ENCODE measurements at regions not wholly inside any gene's neighbourhood (a gene's known extent, or its start where the extent isn't known, plus 50 kb on each side); places are given as distances from the start of the nearest gene placed in this dataset.

DNA sequence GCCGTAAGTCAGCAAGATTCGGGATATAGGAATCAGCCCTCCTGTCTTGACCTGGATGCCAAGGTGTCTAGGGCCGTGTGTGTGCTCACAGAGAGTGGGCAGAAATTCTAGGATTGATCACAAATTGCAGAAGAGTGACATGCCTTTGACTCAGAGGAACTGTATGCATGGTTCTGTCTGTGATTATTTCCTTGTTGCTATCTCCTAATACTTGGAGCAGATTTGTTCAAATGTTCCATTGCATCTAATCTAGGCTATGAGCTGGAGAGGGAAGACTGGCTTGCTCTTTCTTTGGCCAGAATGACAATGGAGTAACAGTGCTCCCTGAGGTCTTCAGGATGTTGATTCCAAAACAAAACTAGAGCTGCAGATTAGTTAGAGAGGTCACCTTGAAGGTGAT is 115.0 kb downstream of the EN1 start:
- no peak overlapping the region for H3K4me3 ChIP-seq (ENCODE audit: low read length in 2 of 2)
- H3K4ac ChIP-seq (ENCODE audit: low read length), result no peak overlapping the region
- H3K23ac ChIP-seq (ENCODE audit: low read depth, low read length, poor library complexity), result no peak overlapping the region
- no peak overlapping the region for H2BK12ac ChIP-seq (ENCODE audit: low read length)
- no CpG with 5 or more reads among the region's 3 CpGs for WGBS, 2 donors (ENCODE audit: extremely low coverage in 2 of 2, insufficient read length in 2 of 2, insufficient replicate concordance in 1 of 2)
- no peaks in the 10 kb centered on the region for H3K36me3 ChIP-seq (replicated peaks in 1 of 2; ENCODE audit: control insufficient read depth in 2 of 2, insufficient read depth in 2 of 2, low read length in 2 of 2)
- no peak overlapping the region for H3K9ac ChIP-seq (ENCODE audit: low read depth, low read length, poor library complexity)
- H3K4me1 ChIP-seq (ENCODE audit: control insufficient read depth in 2 of 2, insufficient read depth in 1 of 2, low read depth in 1 of 2, low read length in 2 of 2), result no peaks in the 10 kb centered on the region
- H2BK5ac ChIP-seq (ENCODE audit: low read length), result no peak overlapping the region
- no peak overlapping the region for H2BK15ac ChIP-seq (ENCODE audit: low read length)
- no peak overlapping the region for H4K91ac ChIP-seq (ENCODE audit: low read depth, low read length, poor library complexity)
- no peak overlapping the region for H3K4me2 ChIP-seq (ENCODE audit: insufficient read depth, low read length, poor library complexity, severe bottlenecking)
- H3K27me3 ChIP-seq (ENCODE audit: control insufficient read depth in 3 of 3, insufficient read depth in 3 of 3, low read depth in 1 of 3, low read length in 3 of 3), result no peaks in the 10 kb centered on the region
- H2AFZ ChIP-seq (ENCODE audit: low read length), result no peak overlapping the region
- no peak overlapping the region for H2BK120ac ChIP-seq (ENCODE audit: low read depth, low read length)
- peaks cover 0 to 2% of the 10 kb centered on the region in 2 donors for H3K9me3 ChIP-seq (replicated peaks in 1 of 2; ENCODE audit: control insufficient read depth in 2 of 2, insufficient read depth in 1 of 2, low read depth in 1 of 2, low read length in 2 of 2)
- no peak overlapping the region for H3K27ac ChIP-seq (replicated peaks; ENCODE audit: low read length)
- no peak overlapping the region for H2AK5ac ChIP-seq (ENCODE audit: low read depth, low read length)
- H3K18ac ChIP-seq (ENCODE audit: low read length), result no peak overlapping the region
- no peak for DNase-seq (ENCODE audit: low spot score)
- H4K8ac ChIP-seq (ENCODE audit: low read depth, low read length), result no peak overlapping the region
- no peak overlapping the region for H3K14ac ChIP-seq (ENCODE audit: low read length)
- no peaks in the 10 kb centered on the region for H3K79me1 ChIP-seq (ENCODE audit: low read depth, low read length)

DNA sequence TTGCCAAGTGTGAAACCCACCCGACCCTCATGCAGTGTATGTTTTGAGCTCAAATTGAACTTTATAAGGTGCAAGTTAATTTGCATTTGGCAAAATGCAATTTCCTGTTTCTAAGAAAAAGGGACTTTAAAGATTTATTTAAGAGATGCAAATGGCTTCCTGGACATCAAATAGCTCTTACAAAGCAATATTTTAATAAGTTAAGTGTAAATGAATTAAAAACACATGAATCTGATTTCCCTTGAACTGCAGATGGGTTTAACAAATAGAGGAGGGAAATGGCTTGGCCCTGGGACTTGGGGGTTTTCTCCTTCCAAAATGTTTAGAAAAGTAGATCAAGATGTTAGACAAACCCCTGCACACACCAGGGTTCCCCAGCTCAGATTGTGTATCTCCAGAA is 116.0 kb downstream of the EN1 start:
- Histone ChIP-seq H3K27ac (replicated peaks; ENCODE audit: low read length) (no peak overlapping the region), H3K14ac (ENCODE audit: low read length) (no peak overlapping the region), H4K8ac (ENCODE audit: low read depth, low read length) (no peak overlapping the region), H3K9ac (ENCODE audit: low read depth, low read length, poor library complexity) (no peak overlapping the region), H3K4me1 (ENCODE audit: control insufficient read depth in 2 of 2, insufficient read depth in 1 of 2, low read depth in 1 of 2, low read length in 2 of 2) (no peaks in the 10 kb centered on the region), H2BK120ac (ENCODE audit: low read depth, low read length) (no peak overlapping the region), H2AK5ac (ENCODE audit: low read depth, low read length) (no peak overlapping the region), H3K4me2 (ENCODE audit: insufficient read depth, low read length, poor library complexity, severe bottlenecking) (no peak overlapping the region), H4K91ac (ENCODE audit: low read depth, low read length, poor library complexity) (no peak overlapping the region), H3K4ac (ENCODE audit: low read length) (no peak overlapping the region), H3K36me3 (replicated peaks in 1 of 2; ENCODE audit: control insufficient read depth in 2 of 2, insufficient read depth in 2 of 2, low read length in 2 of 2) (no peaks in the 10 kb centered on the region), H2BK5ac (ENCODE audit: low read length) (no peak overlapping the region), H2BK12ac (ENCODE audit: low read length) (no peak overlapping the region), H3K18ac (ENCODE audit: low read length) (no peak overlapping the region), H3K4me3 (ENCODE audit: low read length in 2 of 2) (no peak overlapping the region), H3K79me1 (ENCODE audit: low read depth, low read length) (no peaks in the 10 kb centered on the region), H2AFZ (ENCODE audit: low read length) (no peak overlapping the region), H3K23ac (ENCODE audit: low read depth, low read length, poor library complexity) (no peak overlapping the region), H3K27me3 (ENCODE audit: control insufficient read depth in 3 of 3, insufficient read depth in 3 of 3, low read depth in 1 of 3, low read length in 3 of 3) (no peaks in the 10 kb centered on the region), H3K9me3 (replicated peaks in 1 of 2; ENCODE audit: control insufficient read depth in 2 of 2, insufficient read depth in 1 of 2, low read depth in 1 of 2, low read length in 2 of 2) (peaks cover 0 to 5% of the 10 kb centered on the region in 2 donors), H2BK15ac (ENCODE audit: low read length) (no peak overlapping the region)
- whole genome bisulfite sequencing, 2 donors (ENCODE audit: extremely low coverage in 2 of 2, insufficient read length in 2 of 2, insufficient replicate concordance in 1 of 2), result no CpG with 5 or more reads among the region's 1 CpG
- no peak for DNase-seq (ENCODE audit: low spot score)

DNA sequence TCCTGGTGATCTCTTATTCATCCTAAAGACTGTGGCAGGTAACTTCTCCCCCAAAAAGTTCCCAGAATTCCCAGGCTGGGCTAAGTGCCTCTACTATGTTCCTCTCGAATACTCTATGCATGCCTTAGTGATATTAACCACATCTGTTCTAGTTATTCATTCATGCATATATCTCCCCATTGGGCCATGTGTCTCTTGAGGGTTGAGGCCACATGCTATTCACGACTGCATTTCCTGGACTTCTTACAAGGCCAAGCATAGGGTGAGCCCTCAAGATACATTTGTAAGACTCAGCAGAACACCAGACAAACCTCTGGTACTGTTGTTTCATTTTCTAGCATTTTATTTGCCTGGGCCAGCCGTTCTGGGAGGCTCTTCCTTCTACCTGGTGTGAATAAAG is 117.0 kb downstream of the EN1 start:
- Histone ChIP-seq H3K27me3 (ENCODE audit: control insufficient read depth in 3 of 3, insufficient read depth in 3 of 3, low read depth in 1 of 3, low read length in 3 of 3) (no peaks in the 10 kb centered on the region), H2BK12ac (ENCODE audit: low read length) (no peak overlapping the region), H4K8ac (ENCODE audit: low read depth, low read length) (no peak overlapping the region), H3K4me2 (ENCODE audit: insufficient read depth, low read length, poor library complexity, severe bottlenecking) (no peak overlapping the region), H3K27ac (replicated peaks; ENCODE audit: low read length) (no peak overlapping the region), H3K9ac (ENCODE audit: low read depth, low read length, poor library complexity) (no peak overlapping the region), H3K36me3 (replicated peaks in 1 of 2; ENCODE audit: control insufficient read depth in 2 of 2, insufficient read depth in 2 of 2, low read length in 2 of 2) (no peaks in the 10 kb centered on the region), H2AK5ac (ENCODE audit: low read depth, low read length) (no peak overlapping the region), H3K79me1 (ENCODE audit: low read depth, low read length) (no peaks in the 10 kb centered on the region), H2BK120ac (ENCODE audit: low read depth, low read length) (no peak overlapping the region), H3K4me1 (ENCODE audit: control insufficient read depth in 2 of 2, insufficient read depth in 1 of 2, low read depth in 1 of 2, low read length in 2 of 2) (no peaks in the 10 kb centered on the region), H3K4ac (ENCODE audit: low read length) (no peak overlapping the region), H3K18ac (ENCODE audit: low read length) (no peak overlapping the region), H3K14ac (ENCODE audit: low read length) (no peak overlapping the region), H2BK15ac (ENCODE audit: low read length) (no peak overlapping the region), H2BK5ac (ENCODE audit: low read length) (no peak overlapping the region), H4K91ac (ENCODE audit: low read depth, low read length, poor library complexity) (no peak overlapping the region), H3K4me3 (ENCODE audit: low read length in 2 of 2) (no peak overlapping the region), H2AFZ (ENCODE audit: low read length) (no peak overlapping the region), H3K23ac (ENCODE audit: low read depth, low read length, poor library complexity) (no peak overlapping the region), H3K9me3 (replicated peaks in 1 of 2; ENCODE audit: control insufficient read depth in 2 of 2, insufficient read depth in 1 of 2, low read depth in 1 of 2, low read length in 2 of 2) (peaks cover 0 to 5% of the 10 kb centered on the region in 2 donors)
- WGBS, 2 donors (ENCODE audit: extremely low coverage in 2 of 2, insufficient read length in 2 of 2, insufficient replicate concordance in 1 of 2), result no CpG with 5 or more reads among the region's 3 CpGs
- no peak for DNase-seq (ENCODE audit: low spot score)

DNA sequence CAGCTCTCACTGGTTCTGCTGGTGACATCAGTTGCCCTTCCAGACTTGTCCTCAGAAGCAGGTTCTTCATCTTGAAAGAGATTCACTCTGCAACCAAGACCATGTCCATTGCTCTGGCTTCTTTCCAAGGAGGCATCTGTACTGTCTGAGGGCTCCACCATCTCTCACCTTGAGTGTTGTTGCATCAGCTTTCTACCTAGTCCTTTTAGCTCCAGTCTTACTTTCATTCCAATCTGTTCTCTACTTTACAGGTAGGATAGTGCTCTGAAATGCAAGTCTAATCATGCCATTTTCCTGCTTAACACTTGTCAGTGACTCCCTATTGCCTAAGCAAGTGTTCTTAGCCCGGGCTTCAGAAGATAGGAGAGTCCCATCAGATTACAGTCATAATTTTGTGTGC is 117.7 kb downstream of the EN1 start:
- Histone ChIP-seq H3K4me3 (ENCODE audit: low read length in 2 of 2) (peak overlapping the region in 1 of 2 donors; percentile 12), H3K9ac (ENCODE audit: low read depth, low read length, poor library complexity) (no peak overlapping the region), H2AK5ac (ENCODE audit: low read depth, low read length) (no peak overlapping the region), H2BK15ac (ENCODE audit: low read length) (no peak overlapping the region), H3K4me2 (ENCODE audit: insufficient read depth, low read length, poor library complexity, severe bottlenecking) (no peak overlapping the region), H3K9me3 (replicated peaks in 1 of 2; ENCODE audit: control insufficient read depth in 2 of 2, insufficient read depth in 1 of 2, low read depth in 1 of 2, low read length in 2 of 2) (peaks cover 0 to 5% of the 10 kb centered on the region in 2 donors), H4K91ac (ENCODE audit: low read depth, low read length, poor library complexity) (no peak overlapping the region), H3K79me1 (ENCODE audit: low read depth, low read length) (no peaks in the 10 kb centered on the region), H3K27me3 (ENCODE audit: control insufficient read depth in 3 of 3, insufficient read depth in 3 of 3, low read depth in 1 of 3, low read length in 3 of 3) (no peaks in the 10 kb centered on the region), H3K4me1 (ENCODE audit: control insufficient read depth in 2 of 2, insufficient read depth in 1 of 2, low read depth in 1 of 2, low read length in 2 of 2) (no peaks in the 10 kb centered on the region), H2BK5ac (ENCODE audit: low read length) (no peak overlapping the region), H3K4ac (ENCODE audit: low read length) (no peak overlapping the region), H2AFZ (ENCODE audit: low read length) (no peak overlapping the region), H3K23ac (ENCODE audit: low read depth, low read length, poor library complexity) (no peak overlapping the region), H3K14ac (ENCODE audit: low read length) (no peak overlapping the region), H2BK12ac (ENCODE audit: low read length) (no peak overlapping the region), H2BK120ac (ENCODE audit: low read depth, low read length) (no peak overlapping the region), H3K27ac (replicated peaks; ENCODE audit: low read length) (no peak overlapping the region), H4K8ac (ENCODE audit: low read depth, low read length) (no peak overlapping the region), H3K18ac (ENCODE audit: low read length) (no peak overlapping the region), H3K36me3 (replicated peaks in 1 of 2; ENCODE audit: control insufficient read depth in 2 of 2, insufficient read depth in 2 of 2, low read length in 2 of 2) (no peaks in the 10 kb centered on the region)
- DNase-seq (ENCODE audit: low spot score), result no peak
- no CpG with 5 or more reads among the region's 1 CpG for WGBS, 2 donors (ENCODE audit: extremely low coverage in 2 of 2, insufficient read length in 2 of 2, insufficient replicate concordance in 1 of 2)
